Upper lobe of right lung (tissue), 1 donor: ENCODE measurements at regions not wholly inside any gene's neighbourhood (a gene's known extent, or its start where the extent isn't known, plus 50 kb on each side); places are given as distances from the start of the nearest gene placed in this dataset.

Experiments used
- ATAC-seq: fragments of 200-7000 bp; cut with Tn5 transposase; one replicate; pipeline ENCODE4 v1.9.1; 2020; ENCODE audit warnings: mild to moderate bottlenecking, moderate library complexity
- DNase-seq: peaks from one replicate; pipeline ENCODE4 v3.0.0-alpha.2; 2020
- H3K27ac ChIP-seq: fragments of 200-600 bp; one replicate; pipeline ENCODE4 v1.8.0; 2022
- H3K27me3 ChIP-seq: fragments of 200-600 bp; one replicate; pipeline ENCODE4 v1.8.0; 2022; ENCODE audit warnings: mild to moderate bottlenecking
- H3K36me3 ChIP-seq: fragments of 200-600 bp; one replicate; pipeline ENCODE4 v1.8.0; 2022
- H3K4me1 ChIP-seq: fragments of 200-600 bp; one replicate; pipeline ENCODE4 v1.8.0; 2022
- H3K4me3 ChIP-seq: fragments of 200-600 bp; one replicate; pipeline ENCODE4 v1.8.0; 2022; ENCODE audit warnings: mild to moderate bottlenecking
- H3K9me3 ChIP-seq: fragments of 200-600 bp; one replicate; pipeline ENCODE4 v1.8.0; 2022
- intact Hi-C: fragments of 100-400 bp; cut with DNase I; formaldehyde crosslinking; loops from one replicate; pipeline ENCODE4 v1.11.0; 2022
- TF ChIP-seq, protein P1 (sequence below): fragments of 200-600 bp; IDR thresholded peaks from one replicate; pipeline ENCODE4 v1.8.0; 2022; ENCODE audit warnings: antibody characterized with exemption
- donor health status: DM: no; HTN: yes; CAD: no; lungs with severe emphysema.

DNA sequence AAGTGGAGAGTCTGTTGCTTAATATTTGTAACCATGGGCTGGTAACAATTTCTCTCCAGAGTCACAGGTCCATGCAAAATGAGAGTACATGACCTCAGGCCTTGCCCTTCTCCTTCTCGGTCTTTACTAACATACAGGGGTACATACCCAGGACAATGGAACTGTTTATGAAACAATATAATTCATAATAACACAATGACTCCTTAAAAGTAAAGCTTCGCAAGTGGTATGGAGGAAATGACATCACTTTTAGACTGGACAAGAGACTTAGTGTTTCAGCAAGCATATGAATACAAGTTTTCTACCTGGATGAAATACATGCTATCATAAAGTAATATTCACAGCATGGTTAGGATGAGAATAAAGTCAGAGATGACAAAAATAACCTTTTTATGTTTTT is 386.6 kb downstream of the PLK2 start:
- ATAC-seq: no peak

DNA sequence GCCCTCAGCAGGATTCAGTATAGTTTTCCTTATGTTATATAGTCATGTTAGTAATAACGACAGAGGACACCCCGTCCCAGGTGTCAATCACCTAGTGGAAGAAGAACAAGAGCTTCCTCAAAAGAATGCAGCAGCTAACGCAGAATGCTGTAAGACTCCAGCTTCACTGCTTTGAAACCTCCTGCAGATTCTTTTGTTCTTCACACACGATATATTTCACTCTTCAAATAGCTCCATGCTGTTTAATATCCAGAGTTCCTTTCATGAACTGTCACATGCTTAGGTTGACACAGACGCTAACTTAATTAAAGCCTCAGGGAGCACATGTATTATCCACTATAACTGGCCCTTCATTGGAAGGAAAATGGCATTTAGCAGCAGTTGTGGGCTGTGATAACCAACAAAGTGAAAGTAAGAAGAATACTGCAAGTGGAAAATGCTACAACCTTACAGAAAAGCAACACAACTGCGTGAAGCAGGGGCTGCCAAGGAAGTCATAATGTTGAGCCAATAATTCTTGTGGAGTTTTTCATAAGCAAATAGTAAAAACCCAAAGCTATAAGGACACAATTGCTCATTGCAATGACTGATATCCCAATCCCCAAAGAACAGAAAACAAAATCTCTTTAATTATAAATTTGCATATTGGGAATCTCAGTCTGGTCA is 387.5 kb downstream of the PLK2 start:
- H3K27me3 ChIP-seq: no peaks in the 10 kb centered on the region
- intact Hi-C loops: no loop called here
- no peaks in the 10 kb centered on the region for H3K4me1 ChIP-seq
- no peak overlapping the region for H3K4me3 ChIP-seq
- ATAC-seq (no peak), DNase-seq (no peak)
- H3K27ac ChIP-seq: no peak overlapping the region
- no peaks in the 10 kb centered on the region for H3K36me3 ChIP-seq
- no peaks in the 10 kb centered on the region for H3K9me3 ChIP-seq
- TF ChIP-seq, protein P1, sequence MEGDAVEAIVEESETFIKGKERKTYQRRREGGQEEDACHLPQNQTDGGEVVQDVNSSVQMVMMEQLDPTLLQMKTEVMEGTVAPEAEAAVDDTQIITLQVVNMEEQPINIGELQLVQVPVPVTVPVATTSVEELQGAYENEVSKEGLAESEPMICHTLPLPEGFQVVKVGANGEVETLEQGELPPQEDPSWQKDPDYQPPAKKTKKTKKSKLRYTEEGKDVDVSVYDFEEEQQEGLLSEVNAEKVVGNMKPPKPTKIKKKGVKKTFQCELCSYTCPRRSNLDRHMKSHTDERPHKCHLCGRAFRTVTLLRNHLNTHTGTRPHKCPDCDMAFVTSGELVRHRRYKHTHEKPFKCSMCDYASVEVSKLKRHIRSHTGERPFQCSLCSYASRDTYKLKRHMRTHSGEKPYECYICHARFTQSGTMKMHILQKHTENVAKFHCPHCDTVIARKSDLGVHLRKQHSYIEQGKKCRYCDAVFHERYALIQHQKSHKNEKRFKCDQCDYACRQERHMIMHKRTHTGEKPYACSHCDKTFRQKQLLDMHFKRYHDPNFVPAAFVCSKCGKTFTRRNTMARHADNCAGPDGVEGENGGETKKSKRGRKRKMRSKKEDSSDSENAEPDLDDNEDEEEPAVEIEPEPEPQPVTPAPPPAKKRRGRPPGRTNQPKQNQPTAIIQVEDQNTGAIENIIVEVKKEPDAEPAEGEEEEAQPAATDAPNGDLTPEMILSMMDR: no peak

More for the DNA sequence above, 386.6 kb downstream of the PLK2 start:
- TF ChIP-seq, protein P1: no peak
- DNase-seq: no peak
- Histone ChIP-seq H3K9me3 (no peaks in the 10 kb centered on the region), H3K4me3 (no peak overlapping the region), H3K27ac (no peak overlapping the region), H3K4me1 (no peaks in the 10 kb centered on the region), H3K36me3 (no peaks in the 10 kb centered on the region), H3K27me3 (no peaks in the 10 kb centered on the region)
- intact Hi-C loops: no loop called here

DNA sequence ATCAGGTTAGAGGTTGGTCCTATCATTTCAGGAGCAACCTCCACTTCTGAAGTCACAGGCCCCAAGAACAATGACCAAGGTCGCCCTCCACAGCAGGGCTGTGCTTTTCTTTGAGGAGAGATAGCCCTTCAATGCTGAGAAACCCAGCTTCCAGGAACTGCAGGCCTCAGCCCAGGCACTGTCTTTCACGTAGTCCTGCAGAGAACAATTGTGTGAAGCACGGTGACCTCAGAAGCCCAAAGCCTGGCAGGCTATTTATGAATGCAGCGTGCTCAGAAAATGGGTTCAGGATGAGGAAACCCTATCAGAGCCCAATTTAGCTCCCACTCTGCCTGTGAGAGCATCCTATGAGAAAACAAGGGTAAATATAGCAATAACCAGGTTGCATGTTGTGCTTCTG is 388.3 kb downstream of the PLK2 start:
- H3K4me3 ChIP-seq: no peak overlapping the region
- no peaks in the 10 kb centered on the region for H3K9me3 ChIP-seq
- DNase-seq: no peak
- H3K4me1 ChIP-seq: no peaks in the 10 kb centered on the region
- TF ChIP-seq, protein P1: no peak
- H3K36me3 ChIP-seq: no peaks in the 10 kb centered on the region
- no peak overlapping the region for H3K27ac ChIP-seq
- intact Hi-C loops: no loop called here
- H3K27me3 ChIP-seq: no peaks in the 10 kb centered on the region
- no peak for ATAC-seq

DNA sequence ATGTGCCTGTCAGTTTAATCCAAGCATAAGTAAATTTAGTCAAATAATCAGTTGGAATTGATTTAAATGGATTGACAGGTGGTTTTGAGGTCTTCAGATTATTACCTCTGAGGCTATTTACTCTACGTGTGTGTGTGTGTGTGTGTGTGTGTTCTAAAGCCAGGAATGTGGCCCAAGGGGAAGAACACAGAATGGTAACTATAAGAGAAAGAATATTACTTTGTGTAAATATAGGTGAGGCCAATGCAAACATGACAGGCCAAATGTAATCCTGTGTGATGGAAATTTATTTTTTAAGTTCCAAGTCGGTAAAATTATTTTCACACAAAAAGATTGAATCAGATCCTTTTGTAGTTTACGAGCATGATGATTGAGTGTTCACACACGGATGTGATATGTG is 390.0 kb downstream of the PLK2 start:
- Histone ChIP-seq H3K4me1 (no peaks in the 10 kb centered on the region), H3K9me3 (no peaks in the 10 kb centered on the region), H3K27ac (no peak overlapping the region), H3K4me3 (no peak overlapping the region), H3K27me3 (no peaks in the 10 kb centered on the region), H3K36me3 (no peaks in the 10 kb centered on the region)
- no peak for DNase-seq
- TF ChIP-seq, protein P1: no peak
- intact Hi-C loops: no loop called here
- ATAC-seq: no peak

DNA sequence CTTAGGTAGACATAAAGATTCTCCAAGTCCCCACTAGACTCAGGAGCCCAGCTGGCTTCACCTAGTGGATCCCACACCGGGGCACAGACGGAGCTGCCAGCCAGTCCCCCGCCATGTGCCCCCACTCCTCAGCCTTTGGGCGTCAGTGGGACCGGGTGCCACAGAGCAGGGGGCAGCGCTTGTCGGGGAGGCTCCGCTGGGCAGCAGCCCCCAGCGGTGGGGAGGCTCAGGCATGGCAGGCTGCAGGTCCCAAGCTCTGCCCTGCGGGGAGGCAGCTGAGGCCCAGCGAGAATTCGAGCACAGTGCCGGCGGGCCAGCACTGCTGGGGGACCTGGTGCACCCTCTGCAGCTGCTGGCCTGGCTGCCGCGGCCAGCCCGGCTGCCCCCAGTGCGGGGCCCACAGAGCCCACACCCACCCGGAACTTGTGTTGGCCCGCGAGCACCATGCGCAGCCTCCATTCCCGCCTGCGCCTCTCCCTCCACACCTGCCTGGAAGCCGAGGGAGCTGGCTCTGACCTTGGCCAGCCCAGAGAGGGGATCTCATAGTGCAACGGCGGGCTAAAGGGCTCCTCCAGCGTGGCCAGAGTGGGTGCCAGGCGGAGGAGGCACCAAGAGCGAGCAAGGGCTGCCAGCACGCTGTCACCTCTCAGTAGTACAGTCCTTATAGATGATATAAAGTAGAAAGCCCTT is 390.7 kb downstream of the PLK2 start:
- no peaks in the 10 kb centered on the region for H3K36me3 ChIP-seq
- H3K27me3 ChIP-seq: no peaks in the 10 kb centered on the region
- ATAC-seq (peak; percentile 26), DNase-seq (peak; percentile 61)
- no peaks in the 10 kb centered on the region for H3K9me3 ChIP-seq
- TF ChIP-seq, protein P1: no peak
- intact Hi-C loops: no loop called here
- H3K27ac ChIP-seq: no peak overlapping the region
- no peaks in the 10 kb centered on the region for H3K4me1 ChIP-seq
- no peak overlapping the region for H3K4me3 ChIP-seq
